K562 (cell line): ENCODE measurements at regions not wholly inside any gene's neighbourhood (a gene's known extent, or its start where the extent isn't known, plus 50 kb on each side); places are given as distances from the start of the nearest gene placed in this dataset.

Experiments
- ATAC-seq: fragments of 200-7000 bp; cut with Tn5 transposase; 3 replicates; pipeline ENCODE4 v1.9.1; 2020; ENCODE audit warnings: moderate library complexity
- BruUV-seq: library from RNA; stranded (reverse); fragments of 400-500 nt; replicated peaks from 2 replicates; lab custom pipeline; 2021; lab: Mats Ljungman, UMichigan
- CTCF ChIA-PET: fragments of 300-600 bp; formaldehyde crosslinking; extraction: SDS; loops from one replicate; lab custom pipeline; 2021; ENCODE audit warnings: low intra/inter-chr PET ratio; lab: Yijun Ruan, JAX
- POLR2A ChIA-PET: fragments of 300-600, 350-650 bp; sonication (Branson Sonifier 250); formaldehyde crosslinking; extraction: SDS; loops from one replicate; lab custom pipeline; 2021; ENCODE audit warnings: antibody characterized with exemption, inconsistent platforms; lab: Yijun Ruan, JAX
- DNase-seq, 4 experiments: peaks; one replicate each; pipeline versions ENCODE4 v3.0.0 to v3.0.0-alpha.2; 2011 to 2018; ENCODE audit warnings: low spot score in 3 of 4, mixed read lengths in 3 of 4; ENCODE audit errors: extremely low read depth in 1 of 4
- FAIRE-seq: peaks from 2 replicates; lab custom pipeline; 2011; peaks lifted over from hg19 to GRCh38; lab: Jason Lieb, UNC
- H2AFZ ChIP-seq: 2 replicates; pipeline ENCODE4 v1.6.0; 2011; ENCODE audit warnings: low read depth, low read length, control low read depth, inconsistent platforms
- H3K27ac ChIP-seq: fragments of 200-600 bp; 3 replicates; pipeline ENCODE4 v1.8.0; 2011; ENCODE audit warnings: low read depth, mild to moderate bottlenecking, control low read depth, inconsistent platforms, low read length, moderate library complexity, mixed read lengths; ENCODE audit errors: extremely low read depth
- H3K27me3 ChIP-seq, 2 experiments: fragments of 300-600 bp in 1 of 2; 2 replicates in 1 of 2; 3 replicates in 1 of 2; pipeline versions ENCODE4 v1.6.0 to v1.8.0; 2011; ENCODE audit warnings: inconsistent platforms in 2 of 2, low read length in 2 of 2, mild to moderate bottlenecking in 1 of 2, mixed read lengths in 1 of 2, moderate library complexity in 1 of 2; ENCODE audit not compliant: control insufficient read depth in 2 of 2, insufficient read depth in 2 of 2
- H3K36me3 ChIP-seq: fragments of 300-600 bp; 3 replicates; pipeline ENCODE4 v1.8.0; 2011; ENCODE audit warnings: mild to moderate bottlenecking, low read length, inconsistent platforms; ENCODE audit not compliant: control insufficient read depth, insufficient read depth
- H3K4me1 ChIP-seq, 2 experiments: fragments of 200-600 bp in 1 of 2; replicated peaks in 1 of 2; 2 replicates in 1 of 2; 3 replicates in 1 of 2; pipeline versions ENCODE4 v1.5.1 to v1.8.0; 2011; ENCODE audit warnings: inconsistent platforms in 2 of 2, low read length in 2 of 2, mild to moderate bottlenecking in 1 of 2, mixed read lengths in 1 of 2, moderate library complexity in 1 of 2; ENCODE audit not compliant: control insufficient read depth in 2 of 2, insufficient read depth in 2 of 2
- H3K4me2 ChIP-seq: 2 replicates; pipeline ENCODE4 v1.6.1; 2011; ENCODE audit warnings: low read length, control low read depth, inconsistent platforms, mixed read lengths; ENCODE audit not compliant: insufficient read depth
- H3K4me3 ChIP-seq: fragments of 200-600 bp; sonication (generic), shearing (Covaris generic); 2 replicates; pipeline ENCODE4 v1.5.1; 2016; ENCODE audit warnings: control low read depth, inconsistent platforms
- H3K79me2 ChIP-seq: fragments of 200-600 bp; 3 replicates; pipeline ENCODE4 v1.8.0; 2011; ENCODE audit warnings: low read length, inconsistent platforms; ENCODE audit not compliant: control insufficient read depth, insufficient read depth
- H3K9ac ChIP-seq, 2 experiments: 2 replicates each; pipeline versions ENCODE4 v1.6.0 to v1.6.1; 2011; ENCODE audit warnings: low read depth in 2 of 2, low read length in 2 of 2, control low read depth in 1 of 2, inconsistent platforms in 1 of 2, mild to moderate bottlenecking in 1 of 2, mixed read lengths in 1 of 2; ENCODE audit not compliant: insufficient read depth in 1 of 2
- H3K9me1 ChIP-seq: one replicate; pipeline ENCODE4 v1.6.0; 2011; ENCODE audit warnings: inconsistent platforms, mild to moderate bottlenecking, low read length, moderate library complexity; ENCODE audit not compliant: control insufficient read depth, insufficient read depth
- H3K9me3 ChIP-seq: replicated peaks from 2 replicates; pipeline ENCODE4 v1.5.1; 2011; ENCODE audit warnings: low read depth, low read length, inconsistent platforms; ENCODE audit not compliant: control insufficient read depth, insufficient read depth
- H4K20me1 ChIP-seq: replicated peaks from 2 replicates; pipeline ENCODE4 v1.6.1; 2011; ENCODE audit warnings: low read length, inconsistent platforms, mixed read lengths; ENCODE audit not compliant: control insufficient read depth, insufficient read depth
- COPS2 ChIP-seq: fragments of 450-650 bp; conservative IDR thresholded peaks from 2 replicates; pipeline ENCODE4 v1.6.1; 2016; ENCODE audit warnings: mild to moderate bottlenecking, moderate library complexity
- DMBX1 ChIP-seq: fragments of 250-450 bp; sonication (Bioruptor Pico); IDR thresholded peaks from 2 replicates; pipeline ENCODE4 v1.8.0; 2022; ENCODE audit warnings: inconsistent platforms, mild to moderate bottlenecking, moderate library complexity, borderline replicate concordance
- FOS ChIP-seq: IDR thresholded peaks from 3 replicates; pipeline ENCODE4 v1.6.1; 2011; ENCODE audit not compliant: insufficient read length; ENCODE audit errors: extremely low read depth
- FOXM1 ChIP-seq, 2 experiments: fragments of 450-650 bp in 1 of 2; sonication (generic) in 1 of 2; formaldehyde crosslinking in 1 of 2; IDR thresholded peaks; 2 replicates each; pipeline versions ENCODE4 v1.6.1 to v1.9.0; 2017 to 2022; ENCODE audit warnings: low read depth in 2 of 2, mild to moderate bottlenecking in 2 of 2, missing genetic modification reagents in 1 of 2, moderate library complexity in 1 of 2
- ID3 ChIP-seq, 2 experiments: fragments of 250-450 bp in 1 of 2; fragments of 450-650 bp in 1 of 2; sonication (Bioruptor Pico) in 1 of 2; IDR thresholded peaks; 2 replicates each; pipeline versions ENCODE4 v1.6.1 to v1.8.0; 2016 to 2021; ENCODE audit warnings: mild to moderate bottlenecking in 2 of 2, moderate library complexity in 2 of 2, missing compliant biosample characterization in 1 of 2, missing genetic modification characterization in 1 of 2
- KAT2B ChIP-seq: IDR thresholded peaks from one replicate; pipeline ENCODE4 v1.6.1; 2012; ENCODE audit warnings: low read depth, mild to moderate bottlenecking, control low read depth, inconsistent platforms, low read length, moderate library complexity
- KDM4B ChIP-seq, 2 experiments: fragments of 450-650 bp in 1 of 2; sonication (generic) in 1 of 2; IDR thresholded peaks; 2 replicates each; pipeline ENCODE4 v1.6.1; 2016 to 2017; ENCODE audit warnings: borderline replicate concordance in 2 of 2, antibody characterized with exemption in 1 of 2, low read depth in 1 of 2, mild to moderate bottlenecking in 1 of 2
- L3MBTL2 ChIP-seq: fragments of 450-650 bp; IDR thresholded peaks from 2 replicates; pipeline ENCODE4 v1.6.1; 2016; ENCODE audit warnings: mild to moderate bottlenecking, moderate library complexity
- NRF1 ChIP-seq, 2 experiments: fragments of 450-650 bp; IDR thresholded peaks in 1 of 2; conservative IDR thresholded peaks in 1 of 2; 2 replicates each; pipeline ENCODE4 v1.6.1; 2014; ENCODE audit warnings: mild to moderate bottlenecking in 2 of 2
- POLR2B ChIP-seq: fragments of 450-650 bp; IDR thresholded peaks from 2 replicates; pipeline ENCODE4 v1.6.1; 2018; ENCODE audit warnings: low read depth; ENCODE audit not compliant: partially characterized antibody
- THAP7 ChIP-seq: fragments of 250-450 bp; sonication (Bioruptor Pico); IDR thresholded peaks from 2 replicates; pipeline ENCODE4 v1.5.0; 2021
- ZNF75A ChIP-seq: fragments of 450-650 bp; formaldehyde crosslinking; IDR thresholded peaks from 2 replicates; pipeline ENCODE4 v1.4.0; 2020; ENCODE audit warnings: mild to moderate bottlenecking
- WGBS: fragments of 100-300 bp; shearing (Covaris generic); methylation state at CpG from one replicate; pipeline ENCODE4 v1.1.6; 2016; ENCODE audit warnings: low coverage, mixed read lengths; ENCODE audit not compliant: insufficient coverage; ENCODE audit errors: missing lambda C conversion rate; 5-methylcytosine and 5-hydroxymethylcytosine counted together
- in situ Hi-C: fragments of 300-500 bp; cut with MboI; formaldehyde crosslinking; loops from 4 replicates; pipeline ENCODE4 v1.15.0; 2018; ENCODE audit warnings: inconsistent platforms, mixed read lengths
- intact Hi-C: fragments of 100-400 bp; cut with micrococcal nuclease; formaldehyde crosslinking; loops from 2 replicates; pipeline ENCODE4 v1.14.2; 2022

- DNase-seq (no peak), FAIRE-seq (no peak), ATAC-seq (no peak)
- H3K4me3 ChIP-seq, result no peak overlapping the region
- H3K27ac ChIP-seq, result no peak overlapping the region
- CTCF ChIA-PET, result no interaction called here
- no peak overlapping the region for H2AFZ ChIP-seq
- no peak overlapping the region for H3K9ac ChIP-seq
- POLR2A ChIA-PET, result no interaction called here
- no peaks in the 10 kb centered on the region for H3K9me1 ChIP-seq
- no peaks in the 10 kb centered on the region for H3K79me2 ChIP-seq
- no peaks in the 10 kb centered on the region for H3K9me3 ChIP-seq
- no peaks in the 10 kb centered on the region for H3K4me1 ChIP-seq
- TF ChIP-seq FOS (no peak), NRF1 (conservative IDR thresholded peaks at IDR 0.05 in 1 of 2, IDR thresholded peaks at IDR 0.05 in 1 of 2) (no peak), POLR2B (no peak), THAP7 (CRISPR knock-in tag) (no peak), COPS2 (no peak), FOXM1 (IDR thresholded peaks at IDR 0.05; ENCODE audit: low read depth) (no peak), FOXM1 (CRISPR knock-in tag; IDR thresholded peaks at IDR 0.05; ENCODE audit: low read depth) (no peak), ID3 (CRISPR knock-in tag; IDR thresholded peaks at IDR 0.05) (no peak), ID3 (tag; IDR thresholded peaks at IDR 0.05) (no peak), L3MBTL2 (no peak), KDM4B (IDR thresholded peaks at IDR 0.05; ENCODE audit: borderline replicate concordance in 2 of 2, low read depth in 1 of 2) (no peak), ZNF75A (CRISPR knock-in tag) (no peak), KAT2B (no peak), DMBX1 (CRISPR knock-in tag) (no peak)
- no peak overlapping the region for H3K4me2 ChIP-seq
- H4K20me1 ChIP-seq, result no peaks in the 10 kb centered on the region
- no peaks in the 10 kb centered on the region; a peak in 1 of 5 replicates for H3K27me3 ChIP-seq
- no TSS peak for BruUV-seq
- H3K36me3 ChIP-seq, result no peaks in the 10 kb centered on the region
- intact Hi-C loops (no loop called here), in situ Hi-C loops (no loop called here)
- 0% methylated on average over 3 of the region's 3 CpGs for WGBS
Observed at GRCh38 chr4:77251751-77252150, 94.7 kb downstream of the CCNG2 start.
